Stimulated activated CD4-positive, alpha-beta T cell treated with anti-CD3 and anti-CD28 coated beads, TNF-alpha, amount 100 ng/mL, for 1 hour (primary cell): ENCODE measurements at regions not wholly inside any gene's neighbourhood (a gene's known extent, or its start where the extent isn't known, plus 50 kb on each side); places are given as distances from the start of the nearest gene placed in this dataset.
"Not testable (repeated sequence)": the region's sequence is repeated elsewhere in the genome, so short reads cannot be mapped to it uniquely, and the experiment has no call there.

ENCODE experiments used
- DNase-seq, 3 donors: peaks; one replicate each; pipeline ENCODE4 v3.0.0-alpha.2; 2020; ENCODE audit warnings: low read depth in 3 of 3, low spot score in 1 of 3

- DNase-seq: no peak
These were observed 318.0 kb downstream of the QKI start for GRCh38 chr6:163732479-163732878.

GRCh38 chr6:163732014-163732351 lies 317.5 kb downstream of the QKI start:
- DNase-seq: not testable (repeated sequence)

- no peak for DNase-seq
These were observed 316.9 kb downstream of the QKI start for GRCh38 chr6:163731215-163732013.

GRCh38 chr6:163730246-163731210 lies 316.0 kb downstream of the QKI start:
- no peak for DNase-seq

GRCh38 chr6:163729127-163729872 lies 314.8 kb downstream of the QKI start:
- DNase-seq: no peak

- DNase-seq: no peak
These were observed 314.1 kb downstream of the QKI start for GRCh38 chr6:163728442-163729126.

GRCh38 chr6:163726037-163726695 lies 311.6 kb downstream of the QKI start:
- DNase-seq: no peak

- DNase-seq: no peak
These were observed 310.8 kb downstream of the QKI start for GRCh38 chr6:163725008-163725941.

- DNase-seq: no peak
These were observed 309.7 kb downstream of the QKI start for GRCh38 chr6:163724196-163724595.

GRCh38 chr6:163723759-163724158 lies 309.2 kb downstream of the QKI start:
- no peak for DNase-seq

GRCh38 chr6:163721922-163722692 lies 307.6 kb downstream of the QKI start:
- no peak for DNase-seq

GRCh38 chr6:163721435-163721834 lies 306.9 kb downstream of the QKI start:
- no peak for DNase-seq

- no peak for DNase-seq
These were observed 306.1 kb downstream of the QKI start for GRCh38 chr6:163720460-163721235.

GRCh38 chr6:163720005-163720404 lies 305.5 kb downstream of the QKI start:
- DNase-seq: no peak

GRCh38 chr6:163719028-163719742 lies 304.7 kb downstream of the QKI start:
- no peak for DNase-seq

GRCh38 chr6:163718537-163718936 lies 304.0 kb downstream of the QKI start:
- no peak for DNase-seq

- no peak for DNase-seq
These were observed 302.7 kb downstream of the QKI start for GRCh38 chr6:163717106-163717764.
